GM18870 (cell line): ENCODE measurements at regions not wholly inside any gene's neighbourhood (a gene's known extent, or its start where the extent isn't known, plus 50 kb on each side); places are given as distances from the start of the nearest gene placed in this dataset.
"Not testable (repeated sequence)": the region's sequence is repeated elsewhere in the genome, so short reads cannot be mapped to it uniquely, and the experiment has no call there.

Experiments used
- ATAC-seq: cut with Tn5 transposase; IDR thresholded peaks from one replicate; pipeline ENCODE4 v1.9.1; 2021; ENCODE audit warnings: moderate library complexity; ENCODE audit not compliant: unreplicated experiment

DNA sequence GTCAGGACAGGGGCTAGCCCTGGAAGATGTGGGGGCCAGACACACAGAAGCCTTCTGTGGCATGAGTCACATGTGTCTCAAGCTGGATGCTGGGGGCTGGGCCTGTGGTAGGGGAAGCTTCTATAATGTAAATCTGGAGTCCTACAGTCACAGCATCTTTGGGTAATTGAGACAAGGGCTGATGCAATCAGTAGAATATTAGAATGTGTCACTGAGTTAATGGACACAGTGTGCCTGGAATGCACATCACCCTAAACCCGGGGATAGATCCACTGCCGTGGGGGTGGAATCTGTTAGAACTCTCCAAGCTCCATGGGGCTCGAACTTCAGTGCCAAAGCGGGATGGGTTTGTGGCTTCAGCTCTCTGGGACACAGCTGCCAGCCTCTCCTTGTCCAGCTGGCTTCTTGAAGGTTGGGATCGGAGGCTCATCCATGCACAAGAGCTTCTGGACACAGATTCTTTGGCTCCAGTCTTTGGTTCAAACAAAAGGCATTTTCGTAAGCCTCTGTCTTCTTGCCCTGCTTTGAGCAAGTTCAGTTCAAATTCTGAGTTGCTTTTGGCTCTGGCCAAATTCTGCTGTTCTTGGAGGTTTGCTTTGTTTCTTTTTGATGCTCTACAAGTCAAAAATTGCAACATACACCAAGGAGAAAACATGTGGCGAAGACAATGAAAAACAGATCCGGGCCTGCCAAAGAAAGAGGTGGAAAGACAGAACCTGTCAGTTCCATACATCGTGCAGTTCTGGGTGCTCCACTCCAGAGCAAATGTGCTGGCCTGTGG lies 194.8 kb upstream of the ZNF32 start:
- ATAC-seq: no peak

DNA sequence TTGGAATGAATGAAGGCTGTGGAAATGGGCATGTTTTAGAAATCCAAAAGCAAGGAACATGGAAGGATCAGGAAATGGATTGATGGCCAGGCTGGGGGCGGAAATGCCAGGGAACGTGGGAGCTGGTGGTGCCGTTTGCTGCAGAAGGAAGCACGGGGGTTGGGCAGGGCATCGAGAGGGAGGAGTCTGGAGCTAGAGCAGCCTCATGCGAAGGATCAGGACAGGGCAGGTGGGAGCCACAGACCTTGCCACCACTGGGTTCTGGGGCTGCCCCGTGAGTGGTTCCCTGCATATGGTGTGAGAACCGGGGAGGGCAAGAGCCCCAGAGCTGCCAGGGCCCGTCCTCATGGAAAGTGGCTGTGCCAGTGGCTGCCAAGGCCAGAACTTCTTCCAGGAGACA lies 193.8 kb upstream of the ZNF32 start:
- no peak for ATAC-seq

DNA sequence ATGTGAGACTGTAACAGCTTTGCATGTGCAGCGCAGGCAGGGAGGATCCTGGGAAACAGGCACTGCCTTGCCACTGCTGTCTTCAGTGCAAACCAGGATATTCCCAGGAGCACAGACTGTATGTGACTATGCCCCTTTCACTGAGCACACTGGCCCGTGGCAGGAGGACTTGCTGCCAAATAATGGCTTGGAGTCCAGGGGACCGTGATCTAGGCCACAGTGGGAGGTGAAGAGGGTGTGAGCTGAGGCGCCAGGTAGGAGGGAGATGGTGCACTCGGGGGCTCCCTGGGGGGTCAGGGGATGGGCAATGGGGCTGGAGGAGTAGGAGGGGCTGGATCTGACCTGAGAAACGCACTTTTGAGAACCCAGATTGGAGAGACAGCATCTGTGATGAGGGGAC lies 193.4 kb upstream of the ZNF32 start:
- no peak for ATAC-seq

DNA sequence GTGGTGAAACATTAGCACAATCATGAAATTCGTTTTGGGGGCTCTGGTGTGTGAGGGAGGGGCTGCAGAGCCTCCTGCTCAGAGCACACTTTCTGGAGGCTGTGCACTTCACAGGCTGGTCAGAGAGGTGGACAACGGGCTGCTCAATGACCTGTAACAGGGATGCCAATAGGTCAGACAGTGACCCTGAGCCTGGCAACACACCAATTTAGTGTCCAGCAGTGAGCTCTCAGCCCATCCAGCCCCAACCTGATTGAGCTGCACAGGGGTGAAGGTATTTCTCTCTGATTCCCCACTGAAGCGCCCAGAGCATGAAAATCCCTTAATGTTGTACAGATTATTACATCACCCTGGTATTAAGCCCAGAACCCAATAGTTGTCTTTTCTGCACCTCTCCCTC lies 191.3 kb upstream of the ZNF32 start:
- no peak for ATAC-seq

DNA sequence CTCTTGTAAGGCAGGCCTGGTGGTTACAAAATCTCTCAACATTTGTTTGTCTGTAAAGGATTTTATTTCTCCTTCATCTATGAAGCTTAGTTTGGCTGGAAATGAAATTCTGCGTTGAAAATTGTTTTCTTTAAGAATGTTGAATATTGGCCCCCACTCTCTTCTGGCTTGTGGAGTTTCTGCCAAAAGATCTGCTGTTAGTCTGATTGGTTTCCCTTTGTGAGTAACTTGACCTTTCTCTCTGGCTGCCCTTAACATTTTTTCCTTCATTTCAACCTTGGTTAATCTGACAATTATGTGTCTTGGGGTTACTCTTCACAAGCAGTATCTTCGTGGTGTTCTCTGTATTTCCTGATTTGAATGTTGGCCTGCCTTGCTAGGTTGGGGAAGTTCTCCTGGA lies 186.1 kb upstream of the ZNF32 start:
- not testable (repeated sequence) for ATAC-seq

DNA sequence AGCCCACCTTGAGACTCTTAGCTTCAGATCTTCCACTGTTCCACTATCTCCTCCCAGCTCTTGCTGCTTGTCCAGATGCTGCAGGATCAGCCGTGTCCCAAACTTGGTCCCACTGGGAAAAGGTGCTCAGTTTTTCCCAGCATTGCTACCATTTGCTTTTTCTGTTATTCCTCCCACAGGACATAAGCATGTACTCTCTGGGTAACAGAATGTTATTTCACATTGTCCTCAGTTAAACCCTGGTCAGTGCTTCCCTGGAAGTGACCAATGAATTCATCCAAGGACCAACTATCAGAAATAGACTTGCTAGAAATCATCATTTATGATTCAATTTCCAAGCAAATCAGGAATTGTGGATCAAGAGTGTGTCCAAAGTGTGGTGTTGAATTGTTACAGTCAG lies 179.2 kb upstream of the ZNF32 start:
- no peak for ATAC-seq

DNA sequence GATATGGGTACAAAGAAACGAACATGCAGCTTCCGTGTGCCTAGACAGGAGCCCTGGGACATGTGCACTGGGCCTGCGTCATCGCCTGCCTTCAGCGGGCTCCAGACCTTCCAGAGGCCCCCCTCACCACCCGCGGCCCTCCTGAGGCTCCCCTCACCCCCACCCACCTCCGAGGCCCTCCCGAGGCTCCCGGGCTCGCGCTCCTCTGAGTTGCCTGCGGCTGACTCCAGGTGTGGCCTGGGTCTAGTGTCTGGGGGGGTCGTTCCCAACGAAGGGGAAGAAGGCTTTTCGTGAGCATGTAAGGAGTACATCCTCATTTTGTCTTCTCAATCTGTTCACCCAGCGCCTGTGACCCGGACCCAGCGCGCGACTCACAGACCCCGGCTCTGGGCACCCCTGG lies 177.3 kb upstream of the ZNF32 start:
- no peak for ATAC-seq

DNA sequence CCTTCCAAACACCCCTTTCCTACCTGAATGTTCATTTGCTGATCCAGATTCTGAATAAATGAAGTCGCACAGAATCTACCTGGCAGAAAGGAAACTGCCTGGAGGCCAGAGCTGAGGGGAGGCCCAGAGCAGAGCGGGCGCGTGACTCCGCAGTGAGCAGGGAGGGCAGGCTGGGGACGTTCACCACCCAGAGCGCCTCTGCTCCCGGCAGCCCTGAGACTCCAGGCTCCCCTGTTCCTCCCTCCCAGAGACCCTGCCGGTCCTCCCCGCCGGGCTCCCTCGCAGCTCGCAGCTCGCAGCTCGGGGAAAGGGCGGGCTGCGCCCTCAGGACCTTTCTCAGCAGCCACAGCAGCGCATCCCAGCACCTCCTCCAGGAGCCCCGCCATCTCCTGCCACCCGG lies 176.7 kb upstream of the ZNF32 start:
- ATAC-seq: no peak

DNA sequence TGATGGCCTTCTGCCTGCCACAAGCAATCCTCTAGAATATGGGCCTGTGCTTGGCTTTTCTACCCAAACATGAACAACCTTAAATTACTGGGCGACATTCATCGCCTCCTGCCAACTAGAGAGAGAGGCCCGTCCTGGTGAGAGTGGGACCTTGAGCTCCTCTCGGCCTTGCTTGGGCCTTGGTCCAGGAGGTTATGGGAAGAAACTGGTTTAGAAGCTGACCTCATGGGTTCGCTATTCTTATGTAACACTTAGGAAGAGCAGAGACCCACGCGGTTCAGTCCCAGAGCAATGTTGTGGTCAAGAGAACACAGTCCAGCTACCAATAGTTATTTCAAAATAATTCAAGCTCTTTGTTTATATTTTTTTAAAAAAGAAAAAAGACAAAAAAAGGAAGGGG lies 176.3 kb upstream of the ZNF32 start:
- ATAC-seq: no peak

DNA sequence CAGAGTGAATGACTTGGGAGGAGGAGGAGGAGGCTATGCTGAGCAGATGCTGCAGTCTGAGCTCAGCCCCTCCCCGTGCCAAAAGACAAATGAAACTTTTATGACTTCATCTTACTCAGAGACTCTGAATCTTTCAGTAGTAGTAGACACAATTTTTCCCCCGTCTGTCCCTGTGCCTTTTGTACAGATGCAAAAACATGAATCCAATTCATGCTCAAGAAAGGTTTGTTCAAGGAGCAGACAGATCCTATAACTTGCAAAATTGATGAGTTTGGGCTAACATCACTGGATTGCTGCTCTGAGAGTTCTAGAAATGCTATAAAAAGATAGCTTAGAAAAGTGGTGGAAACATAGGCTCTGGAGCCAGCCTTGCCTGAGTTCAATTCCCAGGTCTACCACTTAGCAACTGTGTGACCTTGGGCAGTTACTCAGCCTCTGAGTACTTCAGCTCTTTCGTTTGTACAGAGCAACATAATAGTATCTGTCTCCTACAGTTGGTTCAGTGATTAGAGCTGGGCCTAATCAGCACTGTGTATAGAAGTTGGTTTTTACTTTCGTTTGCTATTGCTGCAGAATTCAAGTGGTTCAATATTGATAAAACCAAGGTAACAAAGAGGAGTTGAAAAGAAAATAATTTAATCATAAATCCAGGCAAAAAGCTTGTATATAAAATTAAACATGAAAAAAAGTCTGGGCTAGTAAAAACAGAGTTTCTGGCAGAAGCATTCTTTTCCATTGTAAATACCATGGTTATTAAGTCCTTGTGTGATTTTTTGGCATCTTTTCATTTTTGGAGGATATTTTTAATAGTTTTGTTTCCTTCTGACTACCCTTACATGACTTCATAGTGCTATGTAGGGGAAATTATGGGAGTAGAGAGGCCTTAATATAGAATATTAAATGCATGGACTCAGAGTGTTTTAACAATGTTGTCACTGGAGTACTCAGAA lies 174.2 kb upstream of the ZNF32 start:
- ATAC-seq: no peak

DNA sequence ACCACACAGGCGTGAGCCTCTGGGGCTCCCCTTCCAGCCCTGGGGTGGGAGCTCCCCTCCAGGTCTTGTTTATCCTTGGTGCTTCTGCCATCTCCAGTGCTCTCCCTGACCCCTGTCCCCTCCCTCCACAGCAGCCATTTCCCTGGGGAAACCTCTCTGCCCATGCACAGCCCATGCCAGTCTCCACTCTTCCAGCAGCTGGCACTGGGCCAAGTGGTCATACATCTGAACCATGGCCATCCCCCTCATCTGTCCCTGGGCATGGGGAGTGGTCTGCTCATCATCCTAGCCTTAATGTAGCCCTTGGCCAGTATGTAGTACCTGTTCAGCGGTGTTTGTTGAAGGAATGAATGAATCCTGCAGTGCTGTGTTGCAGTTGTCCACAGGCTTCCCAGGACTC lies 172.4 kb upstream of the ZNF32 start:
- ATAC-seq: no peak

DNA sequence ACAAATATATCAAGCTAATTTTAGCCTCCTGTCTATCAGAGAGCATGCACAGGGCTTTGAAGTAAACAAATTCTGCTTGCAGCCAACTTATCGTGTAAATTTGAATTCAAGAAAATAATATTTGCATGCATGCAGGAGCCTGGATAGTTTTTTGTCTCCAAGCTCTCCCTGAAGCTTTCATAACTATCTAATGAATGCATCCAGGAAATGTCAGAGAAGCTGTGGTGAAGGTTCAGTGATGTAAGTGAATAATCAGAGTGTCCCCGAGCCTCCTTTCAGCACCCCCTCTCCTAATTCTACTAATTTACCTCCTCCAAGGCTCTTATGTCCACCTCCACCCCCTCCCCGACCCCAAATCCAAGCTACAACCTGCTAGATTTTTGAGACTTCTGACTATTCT lies 172.0 kb upstream of the ZNF32 start:
- ATAC-seq: no peak

DNA sequence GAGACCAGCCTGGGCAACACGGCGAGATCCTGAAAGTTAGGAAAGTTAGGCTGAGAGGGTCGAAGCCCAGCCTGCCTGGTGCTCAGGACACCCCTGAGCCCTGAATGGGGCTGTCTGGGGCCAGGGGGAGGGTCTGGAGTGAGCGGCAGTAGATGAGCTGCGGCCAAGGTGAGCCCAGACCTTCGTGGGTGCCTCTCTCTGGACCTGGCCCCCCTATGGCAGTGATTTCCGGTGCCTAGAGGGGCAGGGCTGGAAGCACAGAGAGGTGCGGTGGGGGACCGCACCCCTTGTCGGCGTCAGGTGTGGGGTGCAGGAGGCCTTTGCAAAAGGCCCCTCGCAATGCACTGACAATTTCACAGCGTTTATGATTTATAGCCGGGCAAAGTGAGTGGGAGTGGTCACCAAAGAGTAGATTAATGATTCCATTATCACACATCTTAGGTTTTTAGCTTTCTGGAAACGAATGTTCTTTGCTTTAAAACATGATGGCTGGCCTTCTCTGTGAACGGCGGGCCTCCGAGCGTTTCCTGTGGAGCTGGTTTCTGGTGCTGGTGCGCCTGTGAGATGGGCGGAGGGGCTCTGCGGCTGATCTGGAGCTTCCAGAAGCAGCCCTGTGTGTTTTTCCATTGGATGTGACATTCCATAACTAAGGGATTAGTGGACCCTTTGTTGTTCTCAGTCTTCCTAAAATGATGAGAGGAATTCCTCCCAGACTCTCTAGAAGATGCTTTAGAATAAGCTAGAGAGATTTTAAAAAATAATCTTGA lies 171.0 kb upstream of the ZNF32 start:
- no peak for ATAC-seq

DNA sequence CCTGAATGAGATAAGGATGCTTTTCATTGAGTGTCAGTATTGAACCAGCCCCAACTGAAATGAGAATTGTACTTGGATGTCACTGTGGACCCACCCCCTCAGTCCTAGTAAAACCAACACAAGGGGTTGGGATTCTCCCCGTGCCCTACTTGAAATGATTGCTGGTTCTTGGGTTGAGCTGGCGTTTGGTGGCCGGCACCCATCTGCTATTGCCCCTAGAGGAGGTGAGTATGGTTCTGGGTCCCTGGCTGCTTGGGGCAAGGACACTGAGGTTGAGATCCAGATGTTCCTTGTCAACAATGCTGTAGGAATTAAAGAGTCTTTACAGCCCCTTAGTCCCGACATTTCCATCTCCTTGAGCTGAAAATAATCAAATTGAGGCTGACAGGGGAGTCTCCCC lies 170.0 kb upstream of the ZNF32 start:
- no peak for ATAC-seq

DNA sequence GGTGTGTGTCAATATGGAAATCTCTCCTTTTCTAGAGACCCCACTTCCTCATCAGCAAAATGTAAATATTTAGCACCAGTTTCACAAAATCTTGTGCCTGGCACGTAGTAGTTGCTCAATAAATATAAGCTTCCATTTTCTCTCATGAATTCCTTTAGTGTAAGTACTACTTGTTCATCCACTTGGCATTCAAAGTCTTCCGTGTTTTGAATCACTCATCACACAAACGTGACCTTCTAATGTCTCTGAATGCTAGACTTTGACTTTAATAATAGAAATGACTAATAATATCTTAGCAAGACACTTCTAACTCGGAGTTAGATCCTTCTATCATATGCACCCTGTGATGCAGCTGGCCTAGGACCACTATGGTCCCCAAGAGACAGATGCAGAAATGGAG lies 168.7 kb upstream of the ZNF32 start:
- ATAC-seq: no peak

DNA sequence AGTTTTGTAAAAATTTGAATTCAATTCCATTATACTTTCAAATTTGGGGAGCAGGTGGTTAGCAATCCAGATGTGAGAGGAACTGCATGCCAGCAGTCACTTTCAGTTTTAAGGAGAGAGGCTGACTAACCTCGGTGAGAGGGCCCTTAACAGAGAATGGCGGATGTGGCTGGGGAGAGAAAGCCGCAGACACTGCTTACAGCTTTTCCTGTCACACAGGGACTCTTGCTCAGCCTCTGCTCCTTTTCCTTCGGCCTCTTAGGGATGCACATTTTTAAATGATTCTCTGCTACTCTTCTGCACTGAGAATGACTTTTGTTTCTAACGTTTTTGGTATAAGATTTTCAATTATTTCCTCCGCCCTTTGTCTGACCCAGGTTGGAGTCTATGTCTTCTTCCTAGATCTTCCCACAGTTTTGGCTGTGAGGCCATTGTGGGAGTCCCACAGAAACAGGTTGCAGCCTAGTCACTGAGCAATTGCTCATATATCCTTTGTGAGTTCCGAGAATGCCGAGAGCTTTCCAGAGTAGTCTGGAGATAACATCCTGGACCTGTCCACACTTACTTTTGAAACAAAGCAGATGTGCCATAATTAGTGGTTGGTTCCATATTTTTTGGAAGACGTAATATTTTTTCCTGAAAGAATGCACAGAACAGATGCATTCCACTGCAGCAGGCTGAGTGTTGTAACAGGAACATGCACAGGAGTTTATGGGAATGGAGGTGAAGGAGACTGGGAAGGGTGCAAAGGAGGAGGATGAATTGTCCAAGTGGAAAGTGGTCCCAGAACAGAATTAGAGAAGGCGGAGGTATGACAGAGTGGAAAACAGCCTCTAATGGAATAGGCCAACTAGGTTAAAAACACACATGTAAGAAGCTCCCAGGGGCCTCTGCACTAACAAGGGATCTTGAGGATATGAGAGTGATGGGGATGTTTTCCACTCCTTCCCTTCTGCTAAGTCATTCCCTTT lies 168.0 kb upstream of the ZNF32 start:
- peak; percentile 95 for ATAC-seq

DNA sequence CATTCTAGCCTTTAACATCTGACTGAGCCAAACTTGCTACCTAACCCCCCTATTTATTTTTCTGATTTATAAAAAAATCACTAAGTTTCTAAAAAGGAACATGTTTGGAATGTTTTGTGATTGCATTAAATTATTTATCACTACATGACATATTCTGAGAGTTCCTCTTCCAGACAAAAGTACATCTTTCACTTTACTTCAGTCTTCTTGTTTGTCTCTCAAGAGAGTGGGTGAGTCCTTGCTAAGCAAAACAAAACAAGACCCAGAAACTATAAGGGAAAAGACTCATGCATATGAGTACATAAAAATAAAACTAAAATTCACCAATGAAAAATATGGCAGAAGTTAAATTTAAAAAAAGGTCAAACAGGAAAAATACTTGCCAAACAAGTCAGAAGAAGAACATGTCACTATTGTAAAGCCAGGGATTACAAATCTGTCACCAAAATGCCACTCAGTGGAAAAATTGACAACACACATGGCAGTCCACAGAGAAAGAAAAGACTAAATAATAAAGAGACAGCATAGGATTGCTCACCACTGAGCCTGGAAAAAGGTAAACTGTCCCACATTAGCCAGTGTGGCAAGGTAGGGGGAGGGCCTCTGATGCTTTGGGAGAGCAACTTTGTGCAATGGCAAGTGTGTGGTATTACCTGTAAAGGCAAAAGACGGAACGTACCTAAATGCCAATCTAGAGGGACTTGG lies 166.7 kb upstream of the ZNF32 start:
- no peak for ATAC-seq

DNA sequence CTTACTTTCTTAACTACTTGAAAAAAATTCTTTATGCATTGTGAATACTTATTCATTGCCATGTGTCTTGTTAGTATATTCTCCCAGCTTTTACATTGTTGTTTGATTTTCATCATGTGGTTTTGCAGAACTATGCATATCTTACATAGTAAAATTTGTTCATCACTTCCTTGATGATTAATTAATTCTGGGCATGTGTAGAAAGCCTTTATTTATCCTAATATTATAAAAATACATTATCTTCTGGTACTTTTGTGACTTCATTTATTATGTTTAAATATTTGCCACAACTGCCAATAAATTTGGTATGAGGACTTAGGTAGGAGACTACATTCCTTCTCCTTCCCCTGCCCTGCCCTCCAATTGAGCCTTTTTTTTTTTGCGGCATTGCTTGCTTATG lies 166.0 kb upstream of the ZNF32 start:
- no peak for ATAC-seq

DNA sequence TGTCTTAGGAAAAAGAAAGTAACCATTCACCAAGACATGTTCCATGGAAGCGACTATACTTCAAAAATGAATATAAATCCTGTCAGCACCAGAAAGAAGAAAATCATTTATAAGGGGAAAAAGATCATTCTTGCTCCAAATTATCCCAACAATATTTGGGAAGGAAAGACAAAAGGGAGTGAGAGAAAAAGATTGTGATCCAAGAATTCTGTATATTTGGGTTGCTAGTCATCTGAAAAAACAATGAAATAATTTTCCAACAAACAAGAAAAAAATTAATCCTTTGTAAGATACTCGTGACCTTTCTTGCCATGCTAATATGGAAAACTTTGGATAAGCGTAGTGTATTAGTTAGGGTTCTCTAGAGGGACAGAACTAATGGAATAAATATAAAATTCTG lies 163.2 kb upstream of the ZNF32 start:
- no peak for ATAC-seq
